ENCODE measurements at regions not wholly inside any gene's neighbourhood (a gene's known extent, or its start where the extent isn't known, plus 50 kb on each side); places are given as distances from the start of the nearest gene placed in this dataset.

DNA sequence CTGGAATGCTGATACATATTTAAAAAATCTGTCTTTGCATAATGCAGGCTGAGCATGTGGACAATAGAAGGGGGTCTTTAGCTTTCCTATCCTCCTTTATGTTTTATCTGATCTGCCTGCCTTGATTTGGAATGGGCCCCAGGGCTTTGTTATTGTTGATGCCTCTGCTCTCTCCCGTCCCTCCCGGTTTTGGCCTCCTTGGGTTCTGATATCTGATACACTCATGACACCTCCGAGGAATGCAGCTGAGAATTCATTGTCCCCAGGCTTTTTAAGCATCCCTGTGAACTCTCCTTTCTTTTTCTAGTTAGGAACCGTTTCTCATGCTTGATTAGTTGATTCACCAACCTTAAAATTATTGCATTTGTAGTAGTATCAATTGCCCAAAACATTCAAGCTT, 185.5 kb upstream of the RALGAPA2 start:
- H3K4me3 ChIP-seq (ENCODE audit: low read depth, low read length), result no peak overlapping the region
- TF ChIP-seq, protein P1, sequence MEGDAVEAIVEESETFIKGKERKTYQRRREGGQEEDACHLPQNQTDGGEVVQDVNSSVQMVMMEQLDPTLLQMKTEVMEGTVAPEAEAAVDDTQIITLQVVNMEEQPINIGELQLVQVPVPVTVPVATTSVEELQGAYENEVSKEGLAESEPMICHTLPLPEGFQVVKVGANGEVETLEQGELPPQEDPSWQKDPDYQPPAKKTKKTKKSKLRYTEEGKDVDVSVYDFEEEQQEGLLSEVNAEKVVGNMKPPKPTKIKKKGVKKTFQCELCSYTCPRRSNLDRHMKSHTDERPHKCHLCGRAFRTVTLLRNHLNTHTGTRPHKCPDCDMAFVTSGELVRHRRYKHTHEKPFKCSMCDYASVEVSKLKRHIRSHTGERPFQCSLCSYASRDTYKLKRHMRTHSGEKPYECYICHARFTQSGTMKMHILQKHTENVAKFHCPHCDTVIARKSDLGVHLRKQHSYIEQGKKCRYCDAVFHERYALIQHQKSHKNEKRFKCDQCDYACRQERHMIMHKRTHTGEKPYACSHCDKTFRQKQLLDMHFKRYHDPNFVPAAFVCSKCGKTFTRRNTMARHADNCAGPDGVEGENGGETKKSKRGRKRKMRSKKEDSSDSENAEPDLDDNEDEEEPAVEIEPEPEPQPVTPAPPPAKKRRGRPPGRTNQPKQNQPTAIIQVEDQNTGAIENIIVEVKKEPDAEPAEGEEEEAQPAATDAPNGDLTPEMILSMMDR (IDR thresholded peaks at IDR 0.05; ENCODE audit: low read depth, low read length), result no peak
- no peak for DNase-seq (ENCODE audit: low read depth, low spot score)
- in situ Hi-C loops (cut with HindIII; ENCODE audit: low sequenced_read_pairs), result no loop called here

DNA sequence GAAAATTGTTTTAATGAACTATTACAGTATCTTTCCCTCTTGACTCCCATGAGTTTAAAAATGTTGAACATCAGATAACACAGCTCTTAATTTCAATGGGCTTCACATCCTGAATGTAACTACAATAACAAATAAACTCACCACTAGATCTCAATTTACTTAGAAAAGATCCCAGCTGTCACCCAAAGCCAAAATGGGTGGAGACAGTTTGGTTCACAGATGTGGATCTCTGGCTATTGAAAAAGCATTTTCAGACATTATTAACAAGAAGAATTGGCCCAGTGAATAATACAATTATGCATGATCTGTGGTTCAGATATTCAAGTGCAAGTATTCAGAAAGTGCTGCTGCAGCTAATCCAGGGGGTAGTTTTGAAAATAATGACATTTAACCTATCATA, 184.7 kb upstream of the RALGAPA2 start:
- TF ChIP-seq, protein P1 (IDR thresholded peaks at IDR 0.05; ENCODE audit: low read depth, low read length), result no peak
- no peak overlapping the region for H3K4me3 ChIP-seq (ENCODE audit: low read depth, low read length)
- no peak for DNase-seq (ENCODE audit: low read depth, low spot score)
- in situ Hi-C loops (cut with HindIII; ENCODE audit: low sequenced_read_pairs), result no loop called here

DNA sequence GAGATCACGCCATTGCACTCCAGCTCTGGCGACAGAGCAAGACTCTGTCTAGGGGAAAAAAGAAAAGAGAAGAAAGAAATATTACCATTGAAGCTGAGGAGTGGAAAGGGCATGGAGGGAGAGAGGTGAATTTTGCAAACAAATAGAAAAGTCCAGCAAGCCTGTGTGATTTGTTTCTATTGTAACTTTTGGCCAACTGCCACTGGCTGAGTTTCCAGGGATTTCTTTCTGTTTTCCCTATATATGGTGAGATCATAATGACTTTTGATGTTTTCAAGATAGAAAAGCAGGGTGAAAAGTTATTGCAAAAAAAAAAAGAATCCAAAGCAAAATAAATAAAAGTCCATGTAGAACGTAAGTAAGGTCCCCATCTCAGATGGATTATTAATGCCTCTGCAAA, 184.2 kb upstream of the RALGAPA2 start:
- no peak for DNase-seq (ENCODE audit: low read depth, low spot score)
- TF ChIP-seq, protein P1 (IDR thresholded peaks at IDR 0.05; ENCODE audit: low read depth, low read length), result no peak
- no peak overlapping the region for H3K4me3 ChIP-seq (ENCODE audit: low read depth, low read length)
- in situ Hi-C loops (cut with HindIII; ENCODE audit: low sequenced_read_pairs), result no loop called here

DNA sequence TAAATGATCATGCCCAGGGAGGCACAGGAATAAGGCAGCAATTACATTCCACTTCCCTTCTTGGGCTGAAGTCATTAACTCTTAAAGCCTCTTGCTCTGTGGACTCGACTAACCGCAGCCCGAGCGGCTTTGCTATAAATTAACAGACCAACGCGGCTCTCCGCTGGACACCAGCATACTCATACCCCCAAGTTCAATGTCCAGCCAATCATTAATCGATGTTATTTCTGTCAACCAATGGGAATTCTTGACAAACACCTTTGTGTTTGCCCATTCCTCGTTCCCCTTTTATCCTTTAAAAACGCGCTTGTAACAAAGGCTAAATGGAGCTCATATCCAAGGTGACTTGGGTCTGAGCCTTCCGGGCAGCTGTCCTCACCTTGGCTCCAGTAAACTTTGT, 183.1 kb upstream of the RALGAPA2 start:
- TF ChIP-seq, protein P1 (IDR thresholded peaks at IDR 0.05; ENCODE audit: low read depth, low read length), result no peak

DNA sequence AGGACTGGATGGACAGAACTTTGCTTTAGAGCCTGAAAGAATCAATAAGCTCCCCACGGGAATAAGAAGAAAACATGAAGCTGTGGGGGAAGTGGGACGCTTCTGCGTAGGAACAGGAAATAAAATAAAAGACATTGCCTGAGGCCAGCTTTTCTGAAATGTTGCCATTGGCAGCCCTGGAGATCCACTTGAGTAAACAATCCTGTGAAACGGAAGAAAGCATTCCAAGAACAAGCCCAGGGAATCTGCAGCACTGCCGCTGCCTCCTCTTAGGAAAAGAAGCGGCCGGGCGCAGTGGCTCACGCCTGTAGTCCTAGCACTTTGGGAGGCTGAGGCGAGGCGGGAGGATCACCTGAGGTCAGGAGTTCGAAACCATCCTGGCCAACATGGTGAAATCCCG, 182.3 kb upstream of the RALGAPA2 start:
- H3K4me3 ChIP-seq (ENCODE audit: low read depth, low read length), result no peak overlapping the region
- no peak for DNase-seq (ENCODE audit: low read depth, low spot score)
- TF ChIP-seq, protein P1 (IDR thresholded peaks at IDR 0.05; ENCODE audit: low read depth, low read length), result no peak
- in situ Hi-C loops (cut with HindIII; ENCODE audit: low sequenced_read_pairs), result no loop called here

More for the DNA sequence above, 183.1 kb upstream of the RALGAPA2 start:
- in situ Hi-C loops (cut with HindIII; ENCODE audit: low sequenced_read_pairs), result no loop called here
- DNase-seq (ENCODE audit: low read depth, low spot score), result no peak
- H3K4me3 ChIP-seq (ENCODE audit: low read depth, low read length), result no peak overlapping the region

DNA sequence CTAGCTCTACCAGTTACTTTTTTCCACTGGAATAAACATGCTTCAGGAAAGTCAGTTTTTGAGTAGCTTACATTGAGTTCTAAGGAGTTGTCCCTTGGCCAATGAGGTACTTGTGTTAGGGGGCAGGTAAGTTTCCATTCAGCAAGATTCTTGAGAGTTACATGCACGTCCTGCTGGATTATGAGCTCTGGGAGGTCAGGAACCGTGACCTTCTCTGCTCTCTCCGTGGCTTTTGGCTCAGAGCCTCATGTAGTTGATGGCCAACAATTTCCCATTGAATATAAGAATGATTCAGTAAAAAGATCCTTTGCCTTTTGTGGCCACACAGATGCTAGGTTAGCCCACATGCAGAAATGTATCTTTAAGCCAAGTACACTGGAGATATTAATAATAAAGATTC, 181.8 kb upstream of the RALGAPA2 start:
- H3K4me3 ChIP-seq (ENCODE audit: low read depth, low read length), result no peak overlapping the region
- DNase-seq (ENCODE audit: low read depth, low spot score), result no peak
- in situ Hi-C loops (cut with HindIII; ENCODE audit: low sequenced_read_pairs), result no loop called here
- TF ChIP-seq, protein P1 (IDR thresholded peaks at IDR 0.05; ENCODE audit: low read depth, low read length), result no peak

DNA sequence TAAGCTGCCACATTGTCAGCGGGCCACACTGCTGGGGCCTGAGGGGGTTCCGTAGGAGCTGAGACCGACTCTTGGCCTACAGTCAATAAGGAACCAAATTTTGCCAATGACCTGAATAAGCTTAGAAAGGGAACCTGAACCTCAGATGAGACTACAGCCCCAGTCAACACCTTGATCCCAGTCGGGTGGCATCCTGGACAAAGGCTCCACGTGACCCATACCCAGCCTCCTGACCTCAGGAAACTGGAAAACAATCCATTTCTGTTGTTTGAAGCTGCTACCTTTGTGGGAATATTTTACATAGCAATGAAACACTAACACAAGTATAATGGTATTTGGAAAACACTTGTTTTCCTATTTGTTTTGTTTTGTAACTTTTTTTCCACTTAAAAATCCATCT, 179.9 kb upstream of the RALGAPA2 start:
- TF ChIP-seq, protein P1 (IDR thresholded peaks at IDR 0.05; ENCODE audit: low read depth, low read length), result no peak
- no peak overlapping the region for H3K4me3 ChIP-seq (ENCODE audit: low read depth, low read length)
- in situ Hi-C loops (cut with HindIII; ENCODE audit: low sequenced_read_pairs), result no loop called here
- DNase-seq (ENCODE audit: low read depth, low spot score), result no peak

All from astrocyte of the spinal cord (primary cell).